ENCODE measurements at regions not wholly inside any gene's neighbourhood (a gene's known extent, or its start where the extent isn't known, plus 50 kb on each side); places are given as distances from the start of the nearest gene placed in this dataset.

DNA sequence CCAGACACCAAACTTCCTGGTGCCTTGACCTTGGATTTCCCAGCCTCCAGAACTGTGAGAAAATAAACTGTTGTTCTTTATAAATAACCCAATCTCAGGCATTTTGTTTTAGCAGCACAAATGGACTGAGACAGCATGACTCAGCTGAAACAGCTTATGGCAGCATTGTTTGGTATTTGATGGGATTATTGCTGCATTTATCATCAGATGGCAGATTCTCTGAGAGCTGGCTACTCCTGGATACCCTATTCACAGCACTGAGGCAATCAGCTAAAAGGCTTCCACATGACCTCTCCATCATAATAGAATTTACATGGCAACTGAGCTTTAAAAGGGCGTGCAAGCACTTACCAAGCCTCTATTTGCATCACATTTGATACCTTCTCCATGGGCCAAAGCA is 623.1 kb upstream of the CPEB2 start:
- Histone ChIP-seq H3K36me3 (ENCODE audit: insufficient read depth, low read length) (no peaks in the 10 kb centered on the region), H3K4me3 (ENCODE audit: low read length) (no peak overlapping the region), H3K4me1 (ENCODE audit: insufficient read depth, low read length) (peaks cover 3% of the 10 kb centered on the region), H3K27me3 (ENCODE audit: insufficient read depth, low read length) (no peaks in the 10 kb centered on the region), H2AFZ (ENCODE audit: low read depth, low read length) (no peak overlapping the region), H3K9me3 (ENCODE audit: low read length) (no peaks in the 10 kb centered on the region)

DNA sequence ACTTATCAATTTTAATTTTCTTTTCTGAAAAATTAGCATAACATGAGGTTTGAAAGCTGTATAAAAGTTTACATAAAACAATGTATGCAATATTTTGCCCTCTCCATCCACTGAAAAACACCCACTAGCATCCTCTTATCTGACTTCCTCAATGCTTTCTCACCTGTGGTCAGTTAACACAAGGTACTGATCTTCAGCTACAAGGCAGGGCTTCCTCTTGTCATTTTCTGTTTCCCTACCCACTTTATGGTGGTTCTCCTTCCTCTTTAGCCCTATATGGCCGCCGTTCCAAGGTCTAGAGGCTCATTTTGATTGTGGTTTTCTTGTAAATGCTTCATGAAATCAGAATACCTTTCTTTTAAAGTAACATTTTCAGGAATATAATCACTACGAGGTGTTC is 618.6 kb upstream of the CPEB2 start:
- H3K4me1 ChIP-seq (ENCODE audit: insufficient read depth, low read length) = peaks cover 3% of the 10 kb centered on the region
- H2AFZ ChIP-seq (ENCODE audit: low read depth, low read length) = no peak overlapping the region
- H3K36me3 ChIP-seq (ENCODE audit: insufficient read depth, low read length) = no peaks in the 10 kb centered on the region
- no peak overlapping the region for H3K4me3 ChIP-seq (ENCODE audit: low read length)
- no peaks in the 10 kb centered on the region for H3K9me3 ChIP-seq (ENCODE audit: low read length)
- H3K27me3 ChIP-seq (ENCODE audit: insufficient read depth, low read length) = no peaks in the 10 kb centered on the region

DNA sequence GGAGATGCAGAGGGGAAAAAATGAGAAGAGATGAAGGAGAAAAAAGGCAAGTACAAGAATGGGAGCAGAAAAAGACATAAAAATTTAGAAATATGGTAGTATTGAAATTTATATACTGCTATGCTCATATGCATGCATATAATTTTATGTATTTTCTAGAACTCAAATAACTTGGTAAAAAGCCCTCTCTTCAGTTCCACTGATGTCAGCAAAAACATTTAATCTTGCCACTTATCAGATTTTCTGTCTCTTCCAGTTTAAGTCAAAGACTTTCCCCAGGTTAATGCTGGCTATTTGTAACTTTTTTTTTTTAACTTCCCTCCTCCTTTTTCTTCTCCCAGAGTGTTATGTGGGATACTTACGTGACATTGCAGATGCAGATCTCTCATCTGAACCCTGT is 617.5 kb upstream of the CPEB2 start:
- Histone ChIP-seq H3K27me3 (ENCODE audit: insufficient read depth, low read length) (no peaks in the 10 kb centered on the region), H3K4me3 (ENCODE audit: low read length) (no peak overlapping the region), H2AFZ (ENCODE audit: low read depth, low read length) (no peak overlapping the region), H3K4me1 (ENCODE audit: insufficient read depth, low read length) (no peaks in the 10 kb centered on the region), H3K36me3 (ENCODE audit: insufficient read depth, low read length) (no peaks in the 10 kb centered on the region), H3K9me3 (ENCODE audit: low read length) (no peaks in the 10 kb centered on the region)

DNA sequence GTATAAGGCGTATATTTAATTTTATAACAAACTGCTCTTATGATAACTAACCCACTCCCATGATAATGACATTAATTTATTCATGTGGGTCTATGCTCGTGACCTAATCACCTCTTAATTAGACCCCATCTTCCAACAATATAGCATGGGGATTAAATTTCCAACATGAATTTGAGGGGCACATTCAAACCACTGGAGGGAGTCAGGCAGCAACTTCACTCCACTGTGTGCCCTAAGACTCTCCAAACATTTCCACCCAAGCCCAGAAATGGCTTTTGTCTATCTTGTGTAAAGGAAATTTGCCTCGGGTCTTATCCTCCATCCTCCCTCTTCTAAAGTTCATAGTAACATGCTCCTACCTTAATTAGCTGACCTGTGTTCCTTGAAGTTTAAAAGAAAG is 616.1 kb upstream of the CPEB2 start:
- H3K4me3 ChIP-seq (ENCODE audit: low read length) = no peak overlapping the region
- H3K27me3 ChIP-seq (ENCODE audit: insufficient read depth, low read length) = no peaks in the 10 kb centered on the region
- no peaks in the 10 kb centered on the region for H3K9me3 ChIP-seq (ENCODE audit: low read length)
- no peak overlapping the region for H2AFZ ChIP-seq (ENCODE audit: low read depth, low read length)
- H3K36me3 ChIP-seq (ENCODE audit: insufficient read depth, low read length) = no peaks in the 10 kb centered on the region
- no peaks in the 10 kb centered on the region for H3K4me1 ChIP-seq (ENCODE audit: insufficient read depth, low read length)

DNA sequence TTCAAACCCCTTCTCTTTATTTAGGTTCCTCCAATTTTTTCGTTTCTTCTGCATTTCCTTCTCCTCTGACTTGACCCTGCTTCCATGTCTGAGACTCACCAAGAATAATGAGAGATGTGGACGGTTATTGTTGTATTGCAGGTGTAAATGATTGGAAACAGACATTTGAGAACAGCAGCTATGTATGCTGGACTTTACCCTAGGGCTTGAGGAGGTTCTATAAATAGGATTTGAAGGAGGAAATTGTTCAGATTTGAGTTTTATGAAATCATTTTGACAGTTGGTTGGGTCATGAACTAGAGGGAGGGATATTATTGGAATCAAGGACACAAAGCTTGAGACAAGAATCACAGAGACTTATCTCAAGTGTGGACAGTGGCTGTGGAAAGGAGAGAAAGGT is 614.6 kb upstream of the CPEB2 start:
- Histone ChIP-seq H3K27me3 (ENCODE audit: insufficient read depth, low read length) (no peaks in the 10 kb centered on the region), H3K36me3 (ENCODE audit: insufficient read depth, low read length) (no peaks in the 10 kb centered on the region), H3K4me1 (ENCODE audit: insufficient read depth, low read length) (no peaks in the 10 kb centered on the region), H3K9me3 (ENCODE audit: low read length) (no peaks in the 10 kb centered on the region), H3K4me3 (ENCODE audit: low read length) (no peak overlapping the region), H2AFZ (ENCODE audit: low read depth, low read length) (no peak overlapping the region)

DNA sequence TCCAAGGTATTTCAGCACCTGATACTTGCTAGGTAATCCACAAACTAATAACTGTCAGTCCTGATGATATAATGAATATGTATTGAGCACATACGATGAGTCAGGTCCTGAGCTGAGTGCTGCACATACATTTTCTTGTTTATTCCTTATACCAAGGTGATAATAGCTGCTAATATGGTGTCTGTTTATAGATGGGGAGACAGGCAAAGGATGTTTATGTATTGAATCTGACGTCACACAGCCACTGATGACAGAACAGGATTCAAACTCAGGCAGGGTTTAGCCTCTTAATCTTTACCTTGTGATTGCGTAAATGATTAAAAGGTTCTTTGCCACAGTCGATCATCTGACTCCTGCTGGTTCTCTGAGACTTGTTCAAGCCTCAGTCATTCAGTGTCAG is 609.9 kb upstream of the CPEB2 start:
- Histone ChIP-seq H3K9me3 (ENCODE audit: low read length) (no peaks in the 10 kb centered on the region), H3K27me3 (ENCODE audit: insufficient read depth, low read length) (no peaks in the 10 kb centered on the region), H3K4me3 (ENCODE audit: low read length) (no peak overlapping the region), H3K36me3 (ENCODE audit: insufficient read depth, low read length) (no peaks in the 10 kb centered on the region), H3K4me1 (ENCODE audit: insufficient read depth, low read length) (no peaks in the 10 kb centered on the region), H2AFZ (ENCODE audit: low read depth, low read length) (no peak overlapping the region)

DNA sequence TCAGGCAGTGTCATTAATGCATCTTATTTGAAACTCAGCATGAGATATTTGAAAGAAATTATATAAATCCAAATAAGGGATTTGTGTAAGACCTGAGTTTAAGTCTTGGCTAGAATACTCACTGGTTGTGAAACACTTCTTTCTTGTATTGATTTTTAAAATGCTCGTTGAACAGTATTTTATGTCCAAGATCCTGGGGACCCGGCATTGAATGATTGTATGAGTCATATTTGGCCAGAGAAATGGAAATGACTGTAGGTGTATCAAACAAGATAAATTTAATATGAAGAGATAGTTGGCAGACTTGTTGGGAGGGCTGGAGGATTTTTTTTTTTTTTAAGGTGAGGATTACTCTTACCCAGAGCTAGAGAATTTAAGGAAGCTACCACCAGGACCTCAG is 606.1 kb upstream of the CPEB2 start:
- Histone ChIP-seq H3K9me3 (ENCODE audit: low read length) (no peaks in the 10 kb centered on the region), H2AFZ (ENCODE audit: low read depth, low read length) (no peak overlapping the region), H3K36me3 (ENCODE audit: insufficient read depth, low read length) (no peaks in the 10 kb centered on the region), H3K4me1 (ENCODE audit: insufficient read depth, low read length) (no peaks in the 10 kb centered on the region), H3K4me3 (ENCODE audit: low read length) (no peak overlapping the region), H3K27me3 (ENCODE audit: insufficient read depth, low read length) (no peaks in the 10 kb centered on the region)

DNA sequence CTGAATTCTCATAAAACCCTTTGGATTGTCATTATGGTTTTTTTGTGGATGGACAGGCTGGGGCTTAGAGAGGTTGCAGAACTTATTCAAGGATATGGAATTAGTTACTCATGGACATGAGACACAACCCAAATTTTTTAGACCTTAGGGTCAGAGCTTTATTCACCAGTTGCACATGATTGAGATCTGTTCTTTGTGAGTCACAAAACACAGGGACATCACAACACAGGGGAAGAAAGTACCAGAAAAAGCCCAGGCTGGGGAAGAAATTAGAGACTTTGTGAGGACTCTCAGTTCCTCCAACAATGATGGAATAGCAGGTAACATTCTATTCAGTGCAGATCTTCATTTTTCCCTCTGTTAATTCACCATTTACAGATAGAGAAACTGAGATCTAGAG is 602.4 kb upstream of the CPEB2 start:
- Histone ChIP-seq H3K4me3 (ENCODE audit: low read length) (no peak overlapping the region), H3K36me3 (ENCODE audit: insufficient read depth, low read length) (no peaks in the 10 kb centered on the region), H2AFZ (ENCODE audit: low read depth, low read length) (no peak overlapping the region), H3K4me1 (ENCODE audit: insufficient read depth, low read length) (no peaks in the 10 kb centered on the region), H3K27me3 (ENCODE audit: insufficient read depth, low read length) (no peaks in the 10 kb centered on the region), H3K9me3 (ENCODE audit: low read length) (no peaks in the 10 kb centered on the region)

DNA sequence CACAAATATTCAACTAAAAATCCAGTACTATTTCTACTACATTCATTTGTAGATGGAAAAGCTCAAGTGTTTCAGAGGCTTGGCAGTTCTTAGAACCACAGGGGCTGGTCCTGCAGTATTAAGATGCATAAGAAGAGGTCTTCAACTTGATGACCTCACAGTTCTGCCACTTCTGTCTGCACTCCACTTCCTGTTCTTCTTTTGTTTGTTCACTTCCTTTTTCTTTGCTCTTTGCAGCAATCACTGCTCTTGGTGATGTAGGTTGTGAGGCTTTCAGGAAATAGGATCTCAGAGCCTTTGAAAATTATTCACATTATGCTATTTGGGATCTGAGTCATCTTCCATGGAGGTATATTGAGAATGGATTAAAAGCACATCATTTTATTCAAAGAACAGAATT is 602.0 kb upstream of the CPEB2 start:
- Histone ChIP-seq H3K4me3 (ENCODE audit: low read length) (no peak overlapping the region), H3K4me1 (ENCODE audit: insufficient read depth, low read length) (no peaks in the 10 kb centered on the region), H2AFZ (ENCODE audit: low read depth, low read length) (no peak overlapping the region), H3K36me3 (ENCODE audit: insufficient read depth, low read length) (no peaks in the 10 kb centered on the region), H3K9me3 (ENCODE audit: low read length) (no peaks in the 10 kb centered on the region), H3K27me3 (ENCODE audit: insufficient read depth, low read length) (no peaks in the 10 kb centered on the region)

DNA sequence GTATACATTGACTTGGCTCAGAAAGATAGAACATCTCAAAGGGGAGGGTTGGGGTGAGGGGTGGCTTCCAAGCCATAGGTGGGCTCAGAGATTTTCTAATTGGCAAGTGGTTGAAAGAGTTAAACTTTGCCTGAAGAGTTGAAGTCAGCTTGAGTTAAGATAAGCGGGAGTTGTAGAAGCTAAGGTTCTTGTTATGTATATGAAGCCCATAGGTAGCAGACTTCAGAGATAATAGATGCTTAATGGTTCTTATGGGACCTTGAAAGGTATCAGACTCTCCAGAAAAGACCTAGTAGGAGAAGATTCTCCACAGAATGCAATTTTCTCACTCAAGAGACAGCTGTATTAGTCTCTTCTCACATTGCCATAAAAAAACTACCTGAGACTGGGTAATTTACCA is 599.1 kb upstream of the CPEB2 start:
- H3K4me3 ChIP-seq (ENCODE audit: low read length) = no peak overlapping the region
- no peaks in the 10 kb centered on the region for H3K27me3 ChIP-seq (ENCODE audit: insufficient read depth, low read length)
- H3K4me1 ChIP-seq (ENCODE audit: insufficient read depth, low read length) = no peaks in the 10 kb centered on the region
- H3K36me3 ChIP-seq (ENCODE audit: insufficient read depth, low read length) = no peaks in the 10 kb centered on the region
- H3K9me3 ChIP-seq (ENCODE audit: low read length) = no peaks in the 10 kb centered on the region
- no peak overlapping the region for H2AFZ ChIP-seq (ENCODE audit: low read depth, low read length)

DNA sequence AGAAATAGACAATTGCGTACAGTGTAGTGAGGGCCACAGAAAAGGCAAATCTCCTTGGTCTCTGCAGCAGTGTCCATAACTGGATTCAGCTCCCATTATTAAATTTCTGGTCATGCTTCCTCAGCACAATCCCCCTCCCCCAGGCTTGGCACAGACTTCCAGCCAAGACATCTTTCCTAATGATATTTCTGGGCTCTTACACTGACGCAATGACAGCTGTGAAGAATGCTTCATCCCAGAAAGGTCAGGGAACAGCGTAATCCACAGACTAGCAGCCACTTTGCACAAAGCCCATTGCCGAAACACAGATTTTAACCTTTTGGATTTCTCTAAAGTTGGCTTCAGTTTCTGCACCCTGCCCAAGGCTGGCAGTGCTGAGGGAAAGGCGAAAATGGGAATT is 597.6 kb upstream of the CPEB2 start:
- Histone ChIP-seq H3K9me3 (ENCODE audit: low read length) (no peaks in the 10 kb centered on the region), H3K36me3 (ENCODE audit: insufficient read depth, low read length) (no peaks in the 10 kb centered on the region), H2AFZ (ENCODE audit: low read depth, low read length) (no peak overlapping the region), H3K4me1 (ENCODE audit: insufficient read depth, low read length) (no peaks in the 10 kb centered on the region), H3K4me3 (ENCODE audit: low read length) (no peak overlapping the region), H3K27me3 (ENCODE audit: insufficient read depth, low read length) (no peaks in the 10 kb centered on the region)

DNA sequence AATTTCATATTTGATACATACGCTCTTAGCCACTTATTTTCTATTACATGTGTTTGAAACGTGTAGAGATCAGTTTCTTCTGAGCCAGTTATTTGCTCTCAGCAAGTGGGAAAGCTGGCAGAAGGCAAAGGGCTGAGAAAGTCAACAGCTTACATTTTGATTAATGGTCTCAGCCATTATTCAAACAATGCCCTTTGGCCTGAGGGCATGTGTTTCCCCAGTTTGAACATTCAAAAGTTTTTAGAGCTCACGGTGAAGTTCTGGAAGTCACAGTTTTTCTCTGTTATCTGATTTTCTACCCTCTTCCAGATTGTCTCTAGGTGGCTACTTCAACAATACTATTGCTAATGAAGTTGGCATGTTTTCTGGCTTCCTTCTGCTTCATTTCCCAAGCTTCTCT is 591.8 kb upstream of the CPEB2 start:
- Histone ChIP-seq H3K36me3 (ENCODE audit: insufficient read depth, low read length) (no peaks in the 10 kb centered on the region), H3K4me1 (ENCODE audit: insufficient read depth, low read length) (no peaks in the 10 kb centered on the region), H3K27me3 (ENCODE audit: insufficient read depth, low read length) (no peaks in the 10 kb centered on the region), H3K4me3 (ENCODE audit: low read length) (no peak overlapping the region), H3K9me3 (ENCODE audit: low read length) (no peaks in the 10 kb centered on the region), H2AFZ (ENCODE audit: low read depth, low read length) (no peak overlapping the region)

DNA sequence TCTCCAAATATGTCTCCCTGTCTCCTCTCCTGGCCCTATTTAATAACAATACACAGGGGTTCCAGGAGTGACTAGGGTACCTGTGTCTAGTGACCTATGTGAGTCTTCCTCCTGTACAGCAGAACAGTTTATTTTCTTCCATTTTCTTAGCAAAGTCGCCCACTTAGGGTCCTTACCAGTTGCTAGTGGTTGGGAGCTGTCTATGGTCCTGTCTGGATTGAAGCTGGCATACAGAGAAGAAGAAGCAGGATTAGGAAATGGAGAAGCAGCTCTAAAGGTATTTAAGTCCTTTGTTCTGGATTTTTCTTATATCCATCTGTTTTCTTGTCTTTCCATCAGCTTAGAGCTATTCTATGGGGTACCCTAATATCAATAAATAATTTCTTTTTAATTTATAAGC is 587.1 kb upstream of the CPEB2 start:
- no peaks in the 10 kb centered on the region for H3K36me3 ChIP-seq (ENCODE audit: insufficient read depth, low read length)
- no peaks in the 10 kb centered on the region for H3K27me3 ChIP-seq (ENCODE audit: insufficient read depth, low read length)
- no peaks in the 10 kb centered on the region for H3K9me3 ChIP-seq (ENCODE audit: low read length)
- no peak overlapping the region for H2AFZ ChIP-seq (ENCODE audit: low read depth, low read length)
- H3K4me3 ChIP-seq (ENCODE audit: low read length) = no peak overlapping the region
- H3K4me1 ChIP-seq (ENCODE audit: insufficient read depth, low read length) = no peaks in the 10 kb centered on the region

DNA sequence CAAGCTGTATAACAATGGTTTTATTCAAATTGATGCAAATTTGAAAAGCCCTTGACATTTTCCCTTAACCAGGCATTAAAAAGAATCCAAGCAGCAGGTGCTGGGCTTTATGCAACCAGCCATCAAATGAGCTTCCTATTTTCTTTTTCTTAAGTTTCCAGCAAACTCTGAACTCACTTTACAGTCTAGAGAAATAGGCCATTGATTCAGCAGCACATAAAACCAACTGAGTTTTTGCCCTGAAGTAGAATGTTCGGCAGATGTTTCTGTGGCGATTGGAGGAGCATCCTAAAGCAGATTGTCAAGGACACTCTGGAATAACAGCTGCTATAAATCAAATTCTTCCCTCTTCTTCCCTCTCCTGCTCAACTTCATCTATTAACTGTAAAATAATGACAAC is 582.8 kb upstream of the CPEB2 start:
- Histone ChIP-seq H3K36me3 (ENCODE audit: insufficient read depth, low read length) (no peaks in the 10 kb centered on the region), H3K27me3 (ENCODE audit: insufficient read depth, low read length) (no peaks in the 10 kb centered on the region), H3K4me1 (ENCODE audit: insufficient read depth, low read length) (no peaks in the 10 kb centered on the region), H3K4me3 (ENCODE audit: low read length) (no peak overlapping the region), H3K9me3 (ENCODE audit: low read length) (no peaks in the 10 kb centered on the region), H2AFZ (ENCODE audit: low read depth, low read length) (no peak overlapping the region)

Data from neuron (in vitro differentiated cells).